HepG2 (cell line): ENCODE measurements at regions not wholly inside any gene's neighbourhood (a gene's known extent, or its start where the extent isn't known, plus 50 kb on each side); places are given as distances from the start of the nearest gene placed in this dataset.

ENCODE experiments used
- ATAC-seq: fragments of 200-7000 bp; cut with Tn5 transposase; 3 replicates; pipeline ENCODE4 v1.9.1; 2020; ENCODE audit warnings: mild to moderate bottlenecking, moderate library complexity
- BruUV-seq: library from RNA; stranded (reverse); fragments of 400-500 nt; replicated peaks from 2 replicates; lab custom pipeline; 2021; lab: Mats Ljungman, UMichigan
- CTCF ChIA-PET: fragments of 300-600 bp; formaldehyde crosslinking; extraction: SDS; loops from one replicate; lab custom pipeline; 2021; ENCODE audit warnings: low total read pairs, inconsistent platforms, low intra/inter-chr PET ratio; lab: Yijun Ruan, JAX
- POLR2A ChIA-PET: fragments of 350-600 bp; sonication (Branson Sonifier 250); formaldehyde crosslinking; loops from one replicate; lab custom pipeline; 2020; ENCODE audit warnings: antibody characterized with exemption, inconsistent platforms; lab: Yijun Ruan, JAX
- DNase-seq: peaks from one replicate; pipeline ENCODE4 v3.0.0-alpha.2; 2015; ENCODE audit warnings: low spot score
- FAIRE-seq: peaks from 3 replicates; lab custom pipeline; 2011; peaks lifted over from hg19 to GRCh38; lab: Jason Lieb, UNC
- H2AFZ ChIP-seq: one replicate; pipeline ENCODE4 v1.6.1; 2011; ENCODE audit warnings: low read length, inconsistent platforms
- H3K27ac ChIP-seq: fragments of 300-600 bp; 3 replicates; pipeline ENCODE4 v1.8.0; 2011; ENCODE audit warnings: mixed run types, mild to moderate bottlenecking, mixed read lengths, low read length, inconsistent platforms; ENCODE audit not compliant: insufficient read depth; ENCODE audit errors: extremely low read length
- H3K27me3 ChIP-seq, 2 experiments: fragments of 200-600 bp in 1 of 2; 2 replicates in 1 of 2; 3 replicates in 1 of 2; pipeline versions ENCODE4 v1.6.0 to v1.8.0; 2011; ENCODE audit warnings: low read length in 2 of 2, mild to moderate bottlenecking in 2 of 2, moderate library complexity in 2 of 2, inconsistent platforms in 1 of 2; ENCODE audit not compliant: insufficient read depth in 2 of 2, control insufficient read depth in 1 of 2
- H3K36me3 ChIP-seq, 2 experiments: fragments of 200-600 bp in 1 of 2; replicated peaks in 1 of 2; 2 replicates in 1 of 2; 3 replicates in 1 of 2; pipeline versions ENCODE4 v1.5.1 to v1.8.0; 2011; ENCODE audit warnings: low read length in 2 of 2, inconsistent platforms in 1 of 2; ENCODE audit not compliant: insufficient read depth in 2 of 2, control insufficient read depth in 1 of 2
- H3K4me1 ChIP-seq: 2 replicates; pipeline ENCODE4 v1.5.1; 2012; ENCODE audit warnings: low read length, inconsistent platforms; ENCODE audit not compliant: insufficient read depth
- H3K4me2 ChIP-seq: 2 replicates; pipeline ENCODE4 v1.6.0; 2011; ENCODE audit warnings: low read depth, low read length, inconsistent platforms
- H3K4me3 ChIP-seq, 3 experiments: fragments of 200-600 bp in 1 of 3; sonication (generic), shearing (Covaris generic) in 1 of 3; replicated peaks in 1 of 3; 2 replicates each; pipeline ENCODE4 v1.5.1; 2011 to 2016; ENCODE audit warnings: low read length in 3 of 3, inconsistent platforms in 2 of 3, low read depth in 2 of 3, mild to moderate bottlenecking in 2 of 3, control low read depth in 1 of 3, mixed read lengths in 1 of 3; ENCODE audit not compliant: insufficient read depth in 1 of 3
- H3K79me2 ChIP-seq: one replicate; pipeline ENCODE4 v1.6.1; 2011; ENCODE audit warnings: low read length, inconsistent platforms; ENCODE audit not compliant: insufficient read depth
- H3K9ac ChIP-seq: 2 replicates; pipeline ENCODE4 v1.6.0; 2011; ENCODE audit warnings: mild to moderate bottlenecking, low read depth, low read length, inconsistent platforms; ENCODE audit not compliant: insufficient read depth
- H3K9me3 ChIP-seq: 2 replicates; pipeline ENCODE4 v1.5.1; 2012; ENCODE audit warnings: mild to moderate bottlenecking, low read length
- H4K20me1 ChIP-seq: 2 replicates; pipeline ENCODE4 v1.6.0; 2011; ENCODE audit warnings: inconsistent platforms, mild to moderate bottlenecking, low read length, moderate library complexity; ENCODE audit not compliant: insufficient read depth
- CBX5 ChIP-seq: sonication (generic); formaldehyde crosslinking; IDR thresholded peaks from 2 replicates; pipeline ENCODE4 v1.4.0; 2020; ENCODE audit warnings: missing genetic modification reagents, borderline replicate concordance
- MAFK ChIP-seq, 2 experiments: IDR thresholded peaks in 1 of 2; conservative IDR thresholded peaks in 1 of 2; 2 replicates each; pipeline ENCODE4 v1.6.1; 2011; ENCODE audit warnings: improper control_type of control experiment in 2 of 2, low read length in 2 of 2
- MTF2 ChIP-seq: sonication (generic); formaldehyde crosslinking; IDR thresholded peaks from 2 replicates; pipeline ENCODE4 v1.5.0; 2020; ENCODE audit warnings: missing genetic modification reagents, borderline replicate concordance
- NFE2 ChIP-seq: sonication (generic); formaldehyde crosslinking; IDR thresholded peaks from 2 replicates; pipeline ENCODE4 v1.4.0; 2020; ENCODE audit warnings: missing genetic modification reagents
- NFKB2 ChIP-seq: sonication (generic); formaldehyde crosslinking; IDR thresholded peaks from 2 replicates; pipeline ENCODE4 v1.4.0; 2020; ENCODE audit warnings: missing genetic modification reagents, borderline replicate concordance
- RFX1 ChIP-seq: fragments of 450-650 bp; IDR thresholded peaks from 2 replicates; pipeline ENCODE4 v1.6.1; 2017
- TAF15 ChIP-seq: fragments of 200-400 bp; formaldehyde crosslinking; IDR thresholded peaks from one replicate; pipeline ENCODE4 v1.6.1; 2018; ENCODE audit warnings: mild to moderate bottlenecking, low read depth, low read length; ENCODE audit not compliant: poor library complexity, severe bottlenecking
- TEAD2 ChIP-seq: sonication (generic); formaldehyde crosslinking; IDR thresholded peaks from 2 replicates; pipeline ENCODE4 v1.9.0; 2021; ENCODE audit warnings: missing genetic modification reagents
- in situ Hi-C: cut with HindIII; loops from 2 replicates; pipeline ENCODE4 v1.10.0; 2017; ENCODE audit warnings: low pct_unique_long_range_greater_than_20kb; ENCODE audit not compliant: extremely low pct_ligation_motif_present
- intact Hi-C: fragments of 100-400 bp; cut with micrococcal nuclease; formaldehyde crosslinking; loops from one replicate; pipeline ENCODE4 v1.10.0; 2022; ENCODE audit not compliant: unreplicated experiment
- TF ChIP-seq, protein P1 (sequence below): IDR thresholded peaks from 2 replicates; pipeline ENCODE4 v1.6.1; 2016; ENCODE audit warnings: mild to moderate bottlenecking
- TF ChIP-seq, protein P2 (sequence below): sonication (generic); formaldehyde crosslinking; IDR thresholded peaks from 2 replicates; pipeline ENCODE4 v1.4.0; 2020; ENCODE audit warnings: missing genetic modification reagents
- TF ChIP-seq, protein P3 (sequence below), 2 experiments: sonication (generic) in 1 of 2; formaldehyde crosslinking in 1 of 2; IDR thresholded peaks; 2 replicates each; pipeline versions ENCODE4 v1.6.1 to v1.9.0; 2014 to 2022; ENCODE audit warnings: antibody characterized with exemption in 1 of 2, borderline replicate concordance in 1 of 2, inconsistent platforms in 1 of 2, low read depth in 1 of 2, missing genetic modification reagents in 1 of 2

DNA sequence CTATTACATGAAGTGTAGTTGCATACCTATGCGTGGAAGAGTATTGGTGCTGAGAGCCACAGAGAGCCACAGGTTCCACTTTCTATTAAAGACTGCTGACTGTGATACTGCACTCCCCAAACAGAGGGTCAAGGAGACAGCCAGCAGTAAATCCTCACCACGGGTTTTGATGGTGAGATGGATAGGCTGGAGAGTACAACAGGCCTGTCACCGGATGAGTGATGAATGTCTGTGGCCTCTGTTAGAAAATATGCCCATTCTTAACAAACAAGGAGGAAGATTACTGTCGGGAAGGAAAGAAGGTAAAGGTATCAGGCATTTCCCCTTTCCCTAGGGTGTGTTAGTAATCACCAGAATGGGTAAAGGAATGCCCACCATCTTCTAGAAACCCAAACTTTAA lies 286.5 kb downstream of the ALDH8A1 start (continued):
- TF ChIP-seq NFKB2 (CRISPR knock-in tag) = no peak
- TF ChIP-seq, protein P1, sequence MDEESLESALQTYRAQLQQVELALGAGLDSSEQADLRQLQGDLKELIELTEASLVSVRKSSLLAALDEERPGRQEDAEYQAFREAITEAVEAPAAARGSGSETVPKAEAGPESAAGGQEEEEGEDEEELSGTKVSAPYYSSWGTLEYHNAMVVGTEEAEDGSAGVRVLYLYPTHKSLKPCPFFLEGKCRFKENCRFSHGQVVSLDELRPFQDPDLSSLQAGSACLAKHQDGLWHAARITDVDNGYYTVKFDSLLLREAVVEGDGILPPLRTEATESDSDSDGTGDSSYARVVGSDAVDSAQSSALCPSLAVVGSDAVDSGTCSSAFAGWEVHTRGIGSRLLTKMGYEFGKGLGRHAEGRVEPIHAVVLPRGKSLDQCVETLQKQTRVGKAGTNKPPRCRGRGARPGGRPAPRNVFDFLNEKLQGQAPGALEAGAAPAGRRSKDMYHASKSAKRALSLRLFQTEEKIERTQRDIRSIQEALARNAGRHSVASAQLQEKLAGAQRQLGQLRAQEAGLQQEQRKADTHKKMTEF (CRISPR knock-in tag) = no peak
- TF ChIP-seq, protein P2, sequence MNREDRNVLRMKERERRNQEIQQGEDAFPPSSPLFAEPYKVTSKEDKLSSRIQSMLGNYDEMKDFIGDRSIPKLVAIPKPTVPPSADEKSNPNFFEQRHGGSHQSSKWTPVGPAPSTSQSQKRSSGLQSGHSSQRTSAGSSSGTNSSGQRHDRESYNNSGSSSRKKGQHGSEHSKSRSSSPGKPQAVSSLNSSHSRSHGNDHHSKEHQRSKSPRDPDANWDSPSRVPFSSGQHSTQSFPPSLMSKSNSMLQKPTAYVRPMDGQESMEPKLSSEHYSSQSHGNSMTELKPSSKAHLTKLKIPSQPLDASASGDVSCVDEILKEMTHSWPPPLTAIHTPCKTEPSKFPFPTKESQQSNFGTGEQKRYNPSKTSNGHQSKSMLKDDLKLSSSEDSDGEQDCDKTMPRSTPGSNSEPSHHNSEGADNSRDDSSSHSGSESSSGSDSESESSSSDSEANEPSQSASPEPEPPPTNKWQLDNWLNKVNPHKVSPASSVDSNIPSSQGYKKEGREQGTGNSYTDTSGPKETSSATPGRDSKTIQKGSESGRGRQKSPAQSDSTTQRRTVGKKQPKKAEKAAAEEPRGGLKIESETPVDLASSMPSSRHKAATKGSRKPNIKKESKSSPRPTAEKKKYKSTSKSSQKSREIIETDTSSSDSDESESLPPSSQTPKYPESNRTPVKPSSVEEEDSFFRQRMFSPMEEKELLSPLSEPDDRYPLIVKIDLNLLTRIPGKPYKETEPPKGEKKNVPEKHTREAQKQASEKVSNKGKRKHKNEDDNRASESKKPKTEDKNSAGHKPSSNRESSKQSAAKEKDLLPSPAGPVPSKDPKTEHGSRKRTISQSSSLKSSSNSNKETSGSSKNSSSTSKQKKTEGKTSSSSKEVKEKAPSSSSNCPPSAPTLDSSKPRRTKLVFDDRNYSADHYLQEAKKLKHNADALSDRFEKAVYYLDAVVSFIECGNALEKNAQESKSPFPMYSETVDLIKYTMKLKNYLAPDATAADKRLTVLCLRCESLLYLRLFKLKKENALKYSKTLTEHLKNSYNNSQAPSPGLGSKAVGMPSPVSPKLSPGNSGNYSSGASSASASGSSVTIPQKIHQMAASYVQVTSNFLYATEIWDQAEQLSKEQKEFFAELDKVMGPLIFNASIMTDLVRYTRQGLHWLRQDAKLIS (CRISPR knock-in tag) = no peak

DNA sequence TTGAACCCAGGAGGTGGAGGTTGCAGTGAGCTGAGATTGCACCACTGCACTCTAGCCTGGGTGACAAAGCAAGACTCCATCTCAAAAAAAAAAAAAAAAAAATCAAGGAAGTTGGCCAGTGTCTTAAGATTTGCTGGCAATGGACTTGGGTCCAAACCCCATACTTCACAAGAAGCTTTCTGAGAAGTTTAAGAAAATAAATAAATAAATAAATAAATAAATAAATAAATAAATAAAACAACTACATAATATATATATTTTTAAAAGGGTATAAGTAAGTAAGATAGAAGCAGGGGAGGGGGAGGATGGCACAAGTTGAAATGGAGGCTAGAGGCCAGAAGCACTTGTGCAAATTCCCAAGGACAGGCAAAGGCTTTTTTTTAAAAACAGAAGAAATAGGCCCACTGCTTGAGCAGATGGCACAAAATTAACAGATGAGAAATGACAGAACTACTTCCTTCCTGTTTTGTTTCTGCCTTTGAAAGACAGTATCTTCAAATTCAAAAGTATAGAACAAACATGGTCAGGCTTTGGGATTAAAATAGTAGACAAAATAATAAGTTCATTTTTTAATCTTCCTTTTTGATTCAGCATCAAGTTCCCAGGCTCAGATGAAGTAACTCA lies 287.7 kb downstream of the ALDH8A1 start:
- H3K36me3 ChIP-seq = no peaks in the 10 kb centered on the region
- ChIA-PET POLR2A (no interaction called here), CTCF (no interaction called here)

More for the DNA sequence above, 287.7 kb downstream of the ALDH8A1 start:
- no peak for FAIRE-seq
- no TSS peak for BruUV-seq
- intact Hi-C loops = no loop called here
- Histone ChIP-seq H2AFZ (no peak overlapping the region), H4K20me1 (no peaks in the 10 kb centered on the region), H3K79me2 (no peaks in the 10 kb centered on the region), H3K4me2 (no peak overlapping the region), H3K9me3 (no peaks in the 10 kb centered on the region), H3K9ac (no peak overlapping the region)
- no peak for ATAC-seq
- no peak for TF ChIP-seq MAFK (conservative IDR thresholded peaks at IDR 0.05 in 1 of 2, IDR thresholded peaks at IDR 0.05 in 1 of 2; ENCODE audit: low read length in 2 of 2)
- TF ChIP-seq RFX1 = no peak
- no peak for TF ChIP-seq NFE2
- TF ChIP-seq TEAD2 = no peak
- no peak for TF ChIP-seq TAF15
- no peak for TF ChIP-seq CBX5 (CRISPR knock-in tag)
- TF ChIP-seq, protein P3, sequence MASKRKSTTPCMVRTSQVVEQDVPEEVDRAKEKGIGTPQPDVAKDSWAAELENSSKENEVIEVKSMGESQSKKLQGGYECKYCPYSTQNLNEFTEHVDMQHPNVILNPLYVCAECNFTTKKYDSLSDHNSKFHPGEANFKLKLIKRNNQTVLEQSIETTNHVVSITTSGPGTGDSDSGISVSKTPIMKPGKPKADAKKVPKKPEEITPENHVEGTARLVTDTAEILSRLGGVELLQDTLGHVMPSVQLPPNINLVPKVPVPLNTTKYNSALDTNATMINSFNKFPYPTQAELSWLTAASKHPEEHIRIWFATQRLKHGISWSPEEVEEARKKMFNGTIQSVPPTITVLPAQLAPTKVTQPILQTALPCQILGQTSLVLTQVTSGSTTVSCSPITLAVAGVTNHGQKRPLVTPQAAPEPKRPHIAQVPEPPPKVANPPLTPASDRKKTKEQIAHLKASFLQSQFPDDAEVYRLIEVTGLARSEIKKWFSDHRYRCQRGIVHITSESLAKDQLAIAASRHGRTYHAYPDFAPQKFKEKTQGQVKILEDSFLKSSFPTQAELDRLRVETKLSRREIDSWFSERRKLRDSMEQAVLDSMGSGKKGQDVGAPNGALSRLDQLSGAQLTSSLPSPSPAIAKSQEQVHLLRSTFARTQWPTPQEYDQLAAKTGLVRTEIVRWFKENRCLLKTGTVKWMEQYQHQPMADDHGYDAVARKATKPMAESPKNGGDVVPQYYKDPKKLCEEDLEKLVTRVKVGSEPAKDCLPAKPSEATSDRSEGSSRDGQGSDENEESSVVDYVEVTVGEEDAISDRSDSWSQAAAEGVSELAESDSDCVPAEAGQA (IDR thresholded peaks at IDR 0.05; ENCODE audit: low read depth) = no peak
- TF ChIP-seq, protein P3 (CRISPR knock-in tag; IDR thresholded peaks at IDR 0.05; ENCODE audit: borderline replicate concordance) = no peak
- TF ChIP-seq MTF2 = no peak
- TF ChIP-seq, all 625 proteins: peak for 0
- Histone ChIP-seq H3K4me3 (no peak overlapping the region), H3K27me3 (no peaks in the 10 kb centered on the region), H3K4me1 (peaks cover 19% of the 10 kb centered on the region; the same call in 1 of the 2 replicates), H3K27ac (no peak overlapping the region)
- no peak for DNase-seq
- in situ Hi-C loops = no loop called here
